ENCODE measurements at regions not wholly inside any gene's neighbourhood (a gene's known extent, or its start where the extent isn't known, plus 50 kb on each side); places are given as distances from the start of the nearest gene placed in this dataset.

DNA sequence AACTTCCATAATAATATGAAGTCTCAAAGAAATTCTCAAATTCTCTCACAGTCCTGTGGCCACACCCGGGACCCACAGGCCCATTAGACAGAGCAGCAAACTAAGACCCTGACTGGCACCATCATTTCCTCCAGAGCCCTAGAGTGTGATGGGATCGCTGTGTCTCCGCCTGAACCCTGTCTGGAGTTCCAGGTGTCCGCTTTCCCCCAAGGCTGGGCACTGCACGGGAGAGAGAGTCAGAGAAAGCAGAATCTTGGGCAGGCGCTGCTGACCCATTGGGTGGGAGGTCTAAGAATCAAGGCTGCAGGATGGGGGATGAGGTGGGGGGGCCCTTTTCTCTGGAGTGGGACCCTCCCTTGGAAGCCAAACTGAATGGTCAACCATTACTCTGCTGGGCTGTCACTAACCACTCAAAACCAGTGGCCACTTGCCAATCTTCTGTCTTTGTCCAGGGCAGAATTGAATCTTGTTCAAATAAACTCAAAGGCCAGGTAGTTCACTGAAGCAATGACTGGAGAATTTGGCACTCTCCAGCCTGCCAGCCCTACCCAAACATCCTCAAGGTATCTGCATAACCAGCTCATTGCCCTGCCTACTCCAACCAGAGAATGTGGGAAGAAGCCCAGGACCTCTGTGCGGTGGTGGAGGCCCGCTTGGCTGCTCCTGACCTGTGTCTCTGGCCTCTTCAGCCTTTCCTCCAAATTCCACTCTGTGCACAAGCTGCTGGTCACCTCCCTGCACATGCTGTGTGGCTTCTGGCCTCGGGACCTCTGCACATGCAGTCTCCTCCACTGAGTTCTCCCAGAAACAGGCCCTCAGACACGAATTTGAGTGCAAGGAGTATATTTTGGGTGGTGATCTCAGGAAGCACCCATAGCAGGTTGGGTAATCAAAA, 141.1 kb downstream of the CEBPB start:
- TF ChIP-seq, protein P1, sequence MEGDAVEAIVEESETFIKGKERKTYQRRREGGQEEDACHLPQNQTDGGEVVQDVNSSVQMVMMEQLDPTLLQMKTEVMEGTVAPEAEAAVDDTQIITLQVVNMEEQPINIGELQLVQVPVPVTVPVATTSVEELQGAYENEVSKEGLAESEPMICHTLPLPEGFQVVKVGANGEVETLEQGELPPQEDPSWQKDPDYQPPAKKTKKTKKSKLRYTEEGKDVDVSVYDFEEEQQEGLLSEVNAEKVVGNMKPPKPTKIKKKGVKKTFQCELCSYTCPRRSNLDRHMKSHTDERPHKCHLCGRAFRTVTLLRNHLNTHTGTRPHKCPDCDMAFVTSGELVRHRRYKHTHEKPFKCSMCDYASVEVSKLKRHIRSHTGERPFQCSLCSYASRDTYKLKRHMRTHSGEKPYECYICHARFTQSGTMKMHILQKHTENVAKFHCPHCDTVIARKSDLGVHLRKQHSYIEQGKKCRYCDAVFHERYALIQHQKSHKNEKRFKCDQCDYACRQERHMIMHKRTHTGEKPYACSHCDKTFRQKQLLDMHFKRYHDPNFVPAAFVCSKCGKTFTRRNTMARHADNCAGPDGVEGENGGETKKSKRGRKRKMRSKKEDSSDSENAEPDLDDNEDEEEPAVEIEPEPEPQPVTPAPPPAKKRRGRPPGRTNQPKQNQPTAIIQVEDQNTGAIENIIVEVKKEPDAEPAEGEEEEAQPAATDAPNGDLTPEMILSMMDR (IDR thresholded peaks at IDR 0.05): no peak
- no peak for TF ChIP-seq POLR2AphosphoS5 (IDR thresholded peaks at IDR 0.05)

Data from breast epithelium (tissue), 3 donors.